ENCODE measurements at regions not wholly inside any gene's neighbourhood (a gene's known extent, or its start where the extent isn't known, plus 50 kb on each side); places are given as distances from the start of the nearest gene placed in this dataset.
"Not testable (repeated sequence)": the region's sequence is repeated elsewhere in the genome, so short reads cannot be mapped to it uniquely, and the experiment has no call there.

- DNase-seq, result not testable (repeated sequence)
Measured at GRCh38 chr6:977226-977625, 284.3 kb upstream of the EXOC2 start.

- no peak for DNase-seq
Measured at GRCh38 chr6:971981-972640, 279.2 kb upstream of the EXOC2 start.

GRCh38 chr6:968791-969190, 275.9 kb upstream of the EXOC2 start:
- DNase-seq, result no peak

GRCh38 chr6:967701-968100, 274.8 kb upstream of the EXOC2 start:
- no peak for DNase-seq

GRCh38 chr6:965343-965742, 272.4 kb upstream of the EXOC2 start:
- no peak for DNase-seq

- no peak for DNase-seq
Measured at GRCh38 chr6:963456-963855, 270.5 kb upstream of the EXOC2 start.

GRCh38 chr6:961407-961960, 268.5 kb upstream of the EXOC2 start:
- DNase-seq, result no peak

GRCh38 chr6:960356-960755, 267.4 kb upstream of the EXOC2 start:
- no peak for DNase-seq

GRCh38 chr6:958488-958887, 265.5 kb upstream of the EXOC2 start:
- DNase-seq, result no peak

- no peak for DNase-seq
Measured at GRCh38 chr6:951399-952181, 258.7 kb upstream of the EXOC2 start.

- no peak for DNase-seq
Measured at GRCh38 chr6:947235-947934, 254.4 kb upstream of the EXOC2 start.

- no peak for DNase-seq
Measured at GRCh38 chr6:946546-946945, 253.6 kb upstream of the EXOC2 start.

- no peak for DNase-seq
Measured at GRCh38 chr6:939526-940252, 246.8 kb upstream of the EXOC2 start.

GRCh38 chr6:938916-939315, 246.0 kb upstream of the EXOC2 start:
- DNase-seq, result no peak

GRCh38 chr6:938271-938905, 245.4 kb upstream of the EXOC2 start:
- no peak for DNase-seq

- no peak for DNase-seq
Measured at GRCh38 chr6:935582-935981, 242.6 kb upstream of the EXOC2 start.

- no peak for DNase-seq
Measured at GRCh38 chr6:934686-935085, 241.7 kb upstream of the EXOC2 start.

GRCh38 chr6:931919-932318, 239.0 kb upstream of the EXOC2 start:
- not testable (repeated sequence) for DNase-seq

GRCh38 chr6:927157-927556, 234.2 kb upstream of the EXOC2 start:
- DNase-seq, result no peak

GRCh38 chr6:925656-926213, 232.8 kb upstream of the EXOC2 start:
- no peak for DNase-seq

- no peak for DNase-seq
Measured at GRCh38 chr6:924661-925060, 231.7 kb upstream of the EXOC2 start.

- no peak for DNase-seq
Measured at GRCh38 chr6:921400-921799, 228.5 kb upstream of the EXOC2 start.
